Suppressor macrophage treated with lipopolysaccharide for 1 hour (primary cell): ENCODE measurements at regions not wholly inside any gene's neighbourhood (a gene's known extent, or its start where the extent isn't known, plus 50 kb on each side); places are given as distances from the start of the nearest gene placed in this dataset.
"Not testable (repeated sequence)": the region's sequence is repeated elsewhere in the genome, so short reads cannot be mapped to it uniquely, and the experiment has no call there.

ENCODE experiments used
- DNase-seq, 3 donors: peaks; one replicate each; pipeline ENCODE4 v3.0.0-alpha.2; 2020 to 2022

DNA sequence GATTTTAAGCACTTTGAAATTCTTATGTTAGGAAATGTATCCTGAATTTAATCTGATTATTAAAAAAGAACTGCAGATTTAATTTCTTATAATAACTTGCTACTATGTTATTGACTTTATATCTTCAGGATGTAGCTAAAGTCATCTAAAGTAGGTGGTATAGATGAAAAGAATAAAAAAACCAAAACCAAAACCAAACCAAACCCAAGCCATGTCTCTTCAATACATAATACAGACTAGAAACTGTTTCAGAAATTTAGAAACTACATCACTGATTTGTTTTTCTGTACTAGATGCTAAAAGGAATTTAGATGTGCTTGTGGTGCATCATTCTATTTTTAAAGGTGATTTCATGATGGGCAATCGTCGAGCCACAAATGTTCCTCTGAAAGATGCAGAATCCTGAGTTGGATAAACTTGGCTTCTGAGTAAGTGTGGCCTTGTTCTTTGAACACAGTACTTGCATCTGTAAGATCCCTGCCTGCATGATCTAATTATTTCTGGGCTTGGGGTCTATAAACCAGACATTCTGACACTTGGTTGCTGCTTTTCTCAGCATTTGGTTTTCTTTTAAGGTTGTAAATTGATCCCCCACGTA is 287.1 kb upstream of the SUCLG2 start:
- DNase-seq, result no peak

DNA sequence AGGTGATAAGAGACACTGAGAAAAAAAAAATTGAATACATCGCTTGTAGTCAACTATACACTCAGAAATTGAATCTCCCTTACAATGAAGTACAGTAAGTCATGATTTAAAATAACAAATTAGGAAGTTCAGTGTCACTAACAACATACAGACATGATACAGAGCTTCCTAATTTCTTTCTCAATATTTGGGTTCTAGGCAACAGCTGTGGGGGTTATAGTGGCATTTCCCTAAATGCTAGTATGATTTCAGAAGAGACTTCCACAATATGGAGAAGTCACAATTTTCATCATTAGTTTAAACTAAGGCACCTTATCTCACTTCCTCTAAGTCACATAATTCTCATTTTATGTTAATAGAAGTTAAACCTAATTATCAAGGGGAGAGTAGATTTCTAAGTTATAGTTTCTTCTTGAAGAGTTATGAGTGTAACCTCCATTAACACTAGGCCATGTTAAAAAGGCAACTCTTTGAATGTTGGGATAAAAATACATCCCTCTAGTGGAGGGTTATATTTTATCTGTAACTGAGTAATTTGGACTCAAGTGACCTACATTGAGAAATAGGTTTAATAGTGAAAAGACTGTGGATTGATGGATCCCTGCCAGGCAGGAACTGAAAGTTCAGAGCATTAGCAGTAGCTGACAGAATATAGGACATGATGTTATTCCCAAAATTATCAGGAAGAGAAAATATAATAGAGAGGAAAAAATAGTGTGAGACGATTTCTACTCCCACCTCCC is 286.0 kb upstream of the SUCLG2 start:
- peak; percentile 22 to 64 (median 59) for DNase-seq

DNA sequence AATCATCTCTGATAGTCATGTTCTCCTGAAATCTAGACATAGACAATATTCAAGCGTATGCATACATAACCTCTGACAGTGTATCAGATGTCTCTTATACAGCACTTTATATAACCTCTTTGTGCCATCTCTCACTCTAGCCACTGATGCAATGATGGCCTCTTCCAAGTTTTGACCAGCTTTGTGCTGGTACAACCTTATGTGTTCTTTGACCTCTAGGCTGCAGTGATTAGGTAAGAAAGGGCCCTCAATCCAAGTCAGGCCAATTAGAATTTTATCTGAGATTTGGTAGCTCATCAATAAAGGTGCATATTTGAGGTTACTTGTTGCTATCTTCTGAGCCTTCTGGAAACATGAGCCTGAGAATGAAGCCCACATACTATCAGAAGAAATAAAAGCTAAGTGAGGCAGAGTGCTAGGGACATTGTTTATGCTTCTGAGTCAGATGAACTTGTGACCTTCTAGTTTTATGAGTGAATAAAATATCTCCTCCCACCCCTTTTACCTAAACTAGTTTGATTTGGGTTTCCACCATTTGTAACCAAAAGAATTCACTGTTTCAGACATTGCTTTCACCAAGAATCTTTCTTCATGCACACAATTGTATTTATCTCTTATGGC is 283.2 kb upstream of the SUCLG2 start:
- no peak for DNase-seq

DNA sequence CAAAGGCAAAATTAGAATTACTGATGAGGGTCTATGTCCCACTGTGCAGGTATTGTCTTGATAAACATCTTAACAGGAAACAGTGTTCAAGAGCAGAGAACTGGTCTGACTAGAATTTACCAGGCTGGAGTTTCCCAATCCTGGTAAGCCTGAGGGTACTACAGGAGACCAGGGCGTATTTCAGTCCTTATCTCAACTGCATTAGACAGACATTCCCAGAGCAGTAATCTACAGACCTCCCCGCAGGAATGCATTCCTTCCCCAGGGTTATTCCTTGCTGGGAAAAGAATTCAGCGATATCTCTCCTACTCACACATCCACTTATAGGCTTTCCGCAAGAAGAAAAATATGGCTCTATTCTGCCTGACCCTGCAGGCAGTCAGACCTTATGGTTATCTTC is 276.0 kb upstream of the SUCLG2 start:
- not testable (repeated sequence) for DNase-seq

DNA sequence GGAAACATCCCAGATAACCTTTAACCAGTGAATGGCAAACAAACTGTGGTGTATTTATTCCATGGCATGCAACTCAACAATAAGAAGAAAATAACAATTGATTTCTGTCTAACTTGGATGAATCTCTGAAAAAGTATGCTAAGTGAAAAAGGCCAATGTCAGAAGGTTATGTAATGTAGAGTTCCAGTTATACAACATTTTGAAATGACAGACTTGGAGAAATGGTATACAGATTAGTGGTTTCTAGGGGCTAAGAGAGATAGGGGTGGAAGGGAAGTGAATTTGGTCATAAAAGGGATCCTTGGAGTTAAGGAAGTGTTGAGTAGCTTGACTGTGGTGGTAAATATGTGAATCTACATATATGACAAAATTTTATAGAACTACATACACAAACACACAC is 269.4 kb upstream of the SUCLG2 start:
- DNase-seq, result no peak

DNA sequence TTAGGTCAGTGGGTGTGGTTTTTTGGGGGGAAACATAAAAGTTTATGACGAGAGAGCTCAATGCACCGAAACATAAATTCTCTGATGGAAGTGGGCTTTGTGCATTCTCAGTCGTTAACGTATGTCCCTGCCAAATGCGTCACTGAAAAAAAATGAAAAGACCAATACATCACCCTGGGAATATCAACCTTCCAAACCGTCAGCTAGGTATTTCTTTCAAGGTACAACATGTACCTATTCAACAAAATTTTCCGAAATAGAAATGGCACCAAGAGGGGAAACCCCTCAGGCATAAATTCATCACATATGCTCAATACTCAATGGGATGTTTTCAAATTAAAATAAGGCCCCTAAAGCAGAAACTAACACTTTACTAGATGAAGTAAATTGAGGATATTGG is 266.6 kb upstream of the SUCLG2 start:
- DNase-seq, result no peak

GRCh38 chr3:67920311-67920710 is 265.9 kb upstream of the SUCLG2 start:
- no peak for DNase-seq

DNA sequence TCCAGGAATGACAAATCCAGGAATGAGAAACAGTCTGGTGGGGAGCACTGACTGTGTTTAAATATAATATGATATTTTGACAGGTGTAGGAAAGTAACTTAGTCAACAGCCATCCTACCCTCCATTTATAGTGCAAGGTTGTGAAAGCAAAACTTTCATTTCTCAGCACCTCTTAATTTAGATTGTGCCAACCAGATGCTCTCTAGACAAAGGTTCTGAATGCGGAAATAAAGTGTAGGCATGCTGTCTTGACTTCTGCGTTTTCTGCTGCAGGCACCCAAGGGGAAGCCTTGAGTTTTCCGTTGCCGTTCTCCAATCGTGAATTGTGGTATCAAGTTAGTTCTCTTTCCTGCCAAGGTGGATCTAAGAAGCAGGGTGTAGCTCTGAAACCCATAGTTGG is 261.9 kb upstream of the SUCLG2 start:
- DNase-seq, result no peak

GRCh38 chr3:67907735-67908134 is 253.3 kb upstream of the SUCLG2 start:
- DNase-seq, result no peak

DNA sequence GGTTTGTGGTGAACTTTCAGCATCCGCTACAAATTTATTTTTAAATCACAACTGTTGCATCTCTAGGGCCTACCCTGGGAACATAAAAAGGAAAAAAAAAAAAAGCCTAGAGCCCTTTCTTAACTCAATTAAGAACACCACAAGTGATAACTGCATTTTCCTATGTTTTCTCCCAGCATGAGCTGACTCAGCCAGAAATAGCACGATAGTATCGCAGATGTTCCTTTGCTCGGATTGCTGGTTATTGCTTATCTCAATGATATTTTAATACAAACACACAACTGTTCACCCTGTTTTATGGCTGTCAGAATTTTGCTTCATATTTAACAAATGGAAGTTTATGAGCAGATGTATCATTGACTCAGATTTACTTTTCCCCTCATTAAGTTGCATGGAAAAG is 251.8 kb upstream of the SUCLG2 start:
- no peak for DNase-seq

- no peak for DNase-seq
These were observed 247.3 kb upstream of the SUCLG2 start for GRCh38 chr3:67901681-67902080.

DNA sequence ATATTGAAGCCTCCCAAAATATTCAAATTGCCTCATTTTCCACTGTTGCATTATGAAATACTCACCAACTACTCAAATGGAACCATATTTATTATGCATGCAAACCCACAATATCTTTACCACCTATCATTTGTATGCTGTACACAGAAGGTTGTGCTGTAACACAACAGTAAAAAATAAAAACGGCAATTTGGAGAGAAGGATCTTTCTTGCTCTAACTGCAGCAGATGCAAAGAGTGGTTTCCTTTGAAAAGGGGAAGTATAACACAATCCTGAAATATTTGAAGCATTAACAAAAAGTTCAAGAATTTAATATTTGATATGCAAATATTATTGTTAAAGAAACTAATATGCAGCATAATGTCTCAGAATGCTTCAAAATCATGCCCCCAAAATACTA is 244.5 kb upstream of the SUCLG2 start:
- no peak for DNase-seq

DNA sequence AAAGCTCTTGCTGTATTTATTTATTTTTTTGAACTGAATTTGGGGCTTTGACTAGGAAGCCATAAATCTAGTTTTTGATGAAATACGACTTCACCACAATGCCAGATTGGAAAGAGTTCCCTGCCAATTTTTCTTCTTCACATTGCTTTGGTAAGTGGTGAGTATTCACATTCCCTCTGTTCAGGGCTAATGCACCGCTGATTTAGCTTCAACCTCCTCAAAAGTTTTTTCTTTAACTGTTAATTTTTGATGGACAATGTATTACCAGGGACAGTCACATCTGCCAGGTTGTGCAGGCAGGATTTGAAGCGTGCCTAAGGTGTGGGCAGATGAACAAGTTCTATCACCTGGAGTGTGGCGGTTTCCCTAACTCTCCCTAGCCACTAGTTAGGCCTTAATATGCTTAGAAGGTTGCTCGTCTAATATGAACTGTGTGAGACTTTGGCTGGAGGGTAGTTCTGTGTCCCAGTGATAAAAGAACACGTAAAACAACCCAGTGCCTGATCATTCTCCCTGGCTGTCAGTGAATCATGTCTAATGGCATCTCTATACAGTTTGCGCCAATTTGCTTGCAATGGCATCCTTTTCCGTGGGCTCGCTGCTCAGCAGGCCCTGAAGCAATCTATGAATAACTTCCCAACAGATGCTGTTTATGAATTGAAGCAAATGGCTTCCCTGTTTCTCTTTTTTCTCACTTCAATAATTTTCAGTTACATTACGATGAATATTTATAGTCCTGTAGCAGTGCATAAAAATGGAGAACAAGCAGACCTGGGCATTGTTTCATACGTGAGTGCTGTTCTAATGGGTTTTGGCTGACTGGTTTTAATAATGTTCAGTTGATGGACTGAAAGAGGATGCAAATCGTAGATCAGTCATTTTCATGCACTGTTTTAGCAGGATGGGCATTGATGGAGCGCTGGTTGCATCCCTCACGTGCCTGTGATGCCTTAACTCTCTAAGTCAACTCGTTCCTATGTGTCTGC is 243.2 kb upstream of the SUCLG2 start:
- DNase-seq, result no peak

- no peak for DNase-seq
These were observed 241.7 kb upstream of the SUCLG2 start for GRCh38 chr3:67896130-67896529.

- DNase-seq, result no peak
These were observed 240.1 kb upstream of the SUCLG2 start for GRCh38 chr3:67894510-67894909.

DNA sequence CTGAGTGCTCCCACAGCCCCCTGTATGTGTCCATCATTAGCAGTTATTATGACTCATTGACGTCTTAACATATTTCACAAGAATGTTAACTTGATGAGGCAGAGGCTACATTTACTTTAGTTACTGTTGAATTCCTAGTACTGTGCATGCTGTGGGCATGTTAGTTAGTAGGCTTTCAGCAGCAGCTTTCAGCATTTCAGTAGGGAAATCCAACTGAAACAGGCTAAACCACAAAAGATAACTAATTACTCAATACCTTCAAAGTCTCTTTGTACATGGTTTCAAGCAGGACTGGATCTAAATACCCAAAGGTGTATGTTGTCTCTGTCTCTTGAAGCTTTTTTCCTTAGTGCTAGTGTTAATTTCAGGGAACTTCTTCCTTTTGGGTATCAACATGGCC is 229.9 kb upstream of the SUCLG2 start:
- DNase-seq, result no peak

GRCh38 chr3:67883766-67884165 is 229.4 kb upstream of the SUCLG2 start:
- no peak for DNase-seq

DNA sequence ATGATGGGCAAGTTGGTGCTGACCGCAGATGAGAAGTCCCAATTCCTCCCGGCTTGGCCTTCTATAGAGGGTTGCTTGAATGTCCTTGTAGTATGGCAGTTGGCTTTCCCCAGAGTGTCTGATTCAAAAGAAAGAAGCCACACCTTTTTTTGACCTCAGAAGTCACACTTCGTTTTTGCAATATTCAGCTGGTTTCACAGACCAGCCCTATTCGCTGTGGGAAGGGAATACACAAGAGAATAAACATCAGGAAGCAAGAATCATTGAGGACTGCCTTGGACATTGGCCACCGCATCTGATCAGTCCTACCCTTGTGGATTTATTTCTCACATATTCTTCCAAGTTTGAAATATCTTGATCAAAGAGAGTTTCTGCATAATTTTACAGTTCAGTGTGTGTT is 228.6 kb upstream of the SUCLG2 start:
- DNase-seq, result no peak

- DNase-seq, result no peak
These were observed 221.8 kb upstream of the SUCLG2 start for GRCh38 chr3:67876261-67876660.

- no peak for DNase-seq
These were observed 221.4 kb upstream of the SUCLG2 start for GRCh38 chr3:67875858-67876257.

DNA sequence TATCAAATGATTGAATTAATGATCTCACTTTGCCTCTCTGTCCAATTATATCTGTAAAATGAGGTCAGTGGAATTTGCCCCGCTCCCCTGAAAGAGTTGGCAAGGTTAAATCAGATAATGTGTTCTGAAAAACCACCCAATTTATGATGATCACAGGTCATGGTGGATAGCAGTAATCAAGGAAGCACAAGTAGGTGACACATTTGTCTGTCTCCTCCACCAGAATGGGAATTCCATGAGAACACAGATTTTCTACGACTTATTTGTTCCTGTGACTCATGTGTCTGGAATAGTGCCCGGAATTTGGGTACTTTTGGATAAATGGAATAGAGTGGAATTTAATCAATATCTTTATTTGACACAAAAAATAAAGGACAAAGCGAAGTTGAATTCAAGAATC is 220.9 kb upstream of the SUCLG2 start:
- DNase-seq, result no peak

DNA sequence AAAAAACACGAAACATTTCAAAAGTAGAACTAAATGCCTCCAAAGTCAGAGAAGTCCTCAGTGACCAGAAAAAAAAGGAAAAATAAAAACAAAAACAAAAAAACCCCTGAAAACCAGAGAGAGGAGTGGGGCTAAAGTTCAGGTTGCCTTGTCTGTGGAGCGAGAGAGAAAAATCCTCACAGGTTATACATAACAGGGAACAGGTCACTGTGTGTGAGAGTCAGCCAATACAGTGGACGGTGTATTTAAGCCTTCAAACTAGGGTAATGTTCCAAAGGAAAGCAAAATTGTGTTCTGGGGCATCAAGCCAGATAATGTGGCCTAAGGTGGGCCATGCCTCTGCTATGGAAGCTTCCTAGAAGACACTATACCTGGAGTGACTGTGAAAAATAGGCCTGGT is 216.1 kb upstream of the SUCLG2 start:
- no peak for DNase-seq

DNA sequence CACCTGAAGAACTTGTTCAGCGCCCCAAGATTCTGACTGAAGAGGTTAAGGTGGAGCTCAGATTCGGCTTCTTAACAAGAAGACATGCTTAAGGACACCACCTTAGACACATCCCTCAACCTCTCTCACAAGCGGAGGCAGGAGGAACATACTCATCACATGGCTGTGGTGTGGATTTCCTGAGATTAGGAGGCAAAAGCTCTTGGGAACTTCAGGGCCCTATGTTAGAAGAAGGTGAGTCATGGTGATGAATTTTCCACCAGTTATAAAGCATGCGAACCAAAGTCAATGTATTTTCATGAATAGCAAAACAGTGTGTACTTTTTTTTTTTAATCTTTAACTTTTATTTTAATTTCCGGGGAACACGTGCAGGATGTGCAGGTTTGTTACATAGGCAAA is 212.2 kb upstream of the SUCLG2 start:
- DNase-seq, result no peak
